22Rv1 (cell line): ENCODE measurements at regions not wholly inside any gene's neighbourhood (a gene's known extent, or its start where the extent isn't known, plus 50 kb on each side); places are given as distances from the start of the nearest gene placed in this dataset.

Source experiments
- H3K27ac ChIP-seq: fragments of 450-650 bp; 2 replicates; pipeline ENCODE4 v1.5.1; 2017
- CTCF ChIP-seq: fragments of 450-650 bp; IDR thresholded peaks from 2 replicates; pipeline ENCODE4 v1.5.1; 2017; ENCODE audit warnings: mild to moderate bottlenecking
- ZFX ChIP-seq: fragments of 450-650 bp; IDR thresholded peaks from 2 replicates; pipeline ENCODE4 v1.6.1; 2017; ENCODE audit warnings: antibody characterized with exemption, borderline replicate concordance

GRCh38 chr9:1217076-1217475 is 166.9 kb downstream of the DMRT2 start:
- TF ChIP-seq ZFX (no peak), CTCF (no peak)
- no peak overlapping the region for H3K27ac ChIP-seq

- TF ChIP-seq CTCF, result no peak
- no peak for TF ChIP-seq ZFX
- H3K27ac ChIP-seq, result no peak overlapping the region
Observed at GRCh38 chr9:1219284-1219683, 169.1 kb downstream of the DMRT2 start.

- no peak overlapping the region for H3K27ac ChIP-seq
- TF ChIP-seq CTCF, result no peak
Observed at GRCh38 chr9:1221298-1221697, 171.1 kb downstream of the DMRT2 start.

GRCh38 chr9:1222511-1222910 is 172.4 kb downstream of the DMRT2 start:
- no peak overlapping the region for H3K27ac ChIP-seq
- TF ChIP-seq ZFX (no peak), CTCF (no peak)

- TF ChIP-seq ZFX (no peak), CTCF (no peak)
- H3K27ac ChIP-seq, result peak overlapping the region; percentile 30; the same call in 1 of the 2 replicates
Observed at GRCh38 chr9:1231998-1232919, 182.1 kb downstream of the DMRT2 start.

- no peak overlapping the region for H3K27ac ChIP-seq
- TF ChIP-seq CTCF (no peak), ZFX (no peak)
Observed at GRCh38 chr9:1233568-1233967, 183.4 kb downstream of the DMRT2 start.

- no peak overlapping the region for H3K27ac ChIP-seq
- TF ChIP-seq ZFX (no peak), CTCF (no peak)
Observed at GRCh38 chr9:1235650-1236049, 185.5 kb downstream of the DMRT2 start.
